Heart left ventricle (tissue), 13 donors: ENCODE measurements at regions not wholly inside any gene's neighbourhood (a gene's known extent, or its start where the extent isn't known, plus 50 kb on each side); places are given as distances from the start of the nearest gene placed in this dataset.

Source experiments
- POLR2A ChIP-seq, 2 donors: fragments of 450-650 bp; IDR thresholded peaks; one replicate each; pipeline ENCODE4 v1.6.1; 2017; ENCODE audit warnings: antibody characterized with exemption in 2 of 2, mild to moderate bottlenecking in 2 of 2, moderate library complexity in 2 of 2
- TF ChIP-seq, protein P1 (sequence below), 12 donors: fragments of 200-600 bp; sonication (generic) in 4 of 12; IDR thresholded peaks; one replicate each; pipeline versions ENCODE4 v1.5.0 to v1.8.0; 2018 to 2022; ENCODE audit warnings: antibody characterized with exemption in 12 of 12, mild to moderate bottlenecking in 5 of 12
- donor health status: ischemic (EF 13 %, LVEDD 7.1; RV severe dilation, severe dysfunction).
- donor health status: DM: no; HTN: yes; CAD: no.
- donor health status: DM: no; HTN: no; CAD: no.
- donor health status: ischemic (EF 25% LVEDD 6.9; RV normal size, moderate dysfunction).
- donor health status: ischemic (EF 25% LVEDD 5.7; RV mildly dilated, moderate dysfunction).
- donor health status: ischemic (EF 35%, LVEDD 5.7; RV mildly dilated, moderate dysfunction).
- donor health status: nonischemic (EF 11% LVEDD 7.7; RV severe dilation, severe dysfunction).
- donor health status: DM: yes; HTN: yes; CAD: no.
- donor health status: PGD.
- donor health status: ischemic (EF 29% LVEDD 5.4; RV normal size, mild dysfunction).
- donor health status: nonischemic (EF 23%, LVEDD 6.1; RV moderate dilation, normal function).

GRCh38 chr21:39105341-39105765 is 77.9 kb downstream of the PSMG1 start:
- TF ChIP-seq, protein P1, sequence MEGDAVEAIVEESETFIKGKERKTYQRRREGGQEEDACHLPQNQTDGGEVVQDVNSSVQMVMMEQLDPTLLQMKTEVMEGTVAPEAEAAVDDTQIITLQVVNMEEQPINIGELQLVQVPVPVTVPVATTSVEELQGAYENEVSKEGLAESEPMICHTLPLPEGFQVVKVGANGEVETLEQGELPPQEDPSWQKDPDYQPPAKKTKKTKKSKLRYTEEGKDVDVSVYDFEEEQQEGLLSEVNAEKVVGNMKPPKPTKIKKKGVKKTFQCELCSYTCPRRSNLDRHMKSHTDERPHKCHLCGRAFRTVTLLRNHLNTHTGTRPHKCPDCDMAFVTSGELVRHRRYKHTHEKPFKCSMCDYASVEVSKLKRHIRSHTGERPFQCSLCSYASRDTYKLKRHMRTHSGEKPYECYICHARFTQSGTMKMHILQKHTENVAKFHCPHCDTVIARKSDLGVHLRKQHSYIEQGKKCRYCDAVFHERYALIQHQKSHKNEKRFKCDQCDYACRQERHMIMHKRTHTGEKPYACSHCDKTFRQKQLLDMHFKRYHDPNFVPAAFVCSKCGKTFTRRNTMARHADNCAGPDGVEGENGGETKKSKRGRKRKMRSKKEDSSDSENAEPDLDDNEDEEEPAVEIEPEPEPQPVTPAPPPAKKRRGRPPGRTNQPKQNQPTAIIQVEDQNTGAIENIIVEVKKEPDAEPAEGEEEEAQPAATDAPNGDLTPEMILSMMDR (IDR thresholded peaks at IDR 0.05): no peak
- no peak for TF ChIP-seq POLR2A (IDR thresholded peaks at IDR 0.05)
